GM12873 (cell line): ENCODE measurements at regions not wholly inside any gene's neighbourhood (a gene's known extent, or its start where the extent isn't known, plus 50 kb on each side); places are given as distances from the start of the nearest gene placed in this dataset.

Experiments
- CTCF ChIP-seq: IDR thresholded peaks from 2 replicates; pipeline ENCODE4 v1.5.1; 2012; ENCODE audit warnings: low read depth, mild to moderate bottlenecking, moderate library complexity, low read length, control low read depth; ENCODE audit not compliant: insufficient read depth; ENCODE audit errors: missing control alignments

- TF ChIP-seq CTCF = no peak
These were observed 242.8 kb downstream of the GJA1 start for GRCh38 chr6:121678245-121678644.

- no peak for TF ChIP-seq CTCF
These were observed 244.6 kb downstream of the GJA1 start for GRCh38 chr6:121680058-121680457.

GRCh38 chr6:121682666-121683065, 247.2 kb downstream of the GJA1 start:
- no peak for TF ChIP-seq CTCF

GRCh38 chr6:121686611-121687023, 251.2 kb downstream of the GJA1 start:
- no peak for TF ChIP-seq CTCF

- TF ChIP-seq CTCF = no peak
These were observed 253.5 kb downstream of the GJA1 start for GRCh38 chr6:121688974-121689373.

GRCh38 chr6:121691126-121691551, 255.7 kb downstream of the GJA1 start:
- no peak for TF ChIP-seq CTCF

GRCh38 chr6:121694389-121694788, 258.9 kb downstream of the GJA1 start:
- no peak for TF ChIP-seq CTCF
